ENCODE measurements at regions not wholly inside any gene's neighbourhood (a gene's known extent, or its start where the extent isn't known, plus 50 kb on each side); places are given as distances from the start of the nearest gene placed in this dataset.

GRCh38 chr5:128763321-128763720, 202.0 kb upstream of the SLC27A6 start:
- no peak for FAIRE-seq
- H3K9ac ChIP-seq (replicated peaks; ENCODE audit: extremely low read depth, insufficient read depth, low read length), result no peak overlapping the region
- no peak overlapping the region for H3K4me2 ChIP-seq (ENCODE audit: insufficient read depth, low read length)
- no peak overlapping the region for H3K27ac ChIP-seq (ENCODE audit: insufficient read depth, low read depth, low read length)
- no peak overlapping the region for H3K4me3 ChIP-seq (replicated peaks in 1 of 3; ENCODE audit: insufficient read depth in 1 of 3, low read depth in 1 of 3, low read length in 3 of 3)
- H3K79me2 ChIP-seq (ENCODE audit: control insufficient read depth, insufficient read depth, low read length), result no peaks in the 10 kb centered on the region
- H4K20me1 ChIP-seq (replicated peaks; ENCODE audit: control insufficient read depth, extremely low read depth, insufficient read depth, low read length), result no peaks in the 10 kb centered on the region
- dilution Hi-C loops (cut with MboI; ENCODE audit: extremely low pct_ligation_motif_present, low sequenced_read_pairs) (no loop called here), intact Hi-C loops (cut with micrococcal nuclease) (no loop called here)
- H3K9me1 ChIP-seq (replicated peaks; ENCODE audit: control insufficient read depth, extremely low read depth, insufficient read depth, low read length), result no peaks in the 10 kb centered on the region
- H2AFZ ChIP-seq (ENCODE audit: low read depth, low read length), result no peak overlapping the region
- TF ChIP-seq MYC (IDR thresholded peaks at IDR 0.05; ENCODE audit: low read depth, low read length) (no peak), FOS (IDR thresholded peaks at IDR 0.05; ENCODE audit: borderline replicate concordance, insufficient read depth, low read length) (no peak), CTCF (IDR thresholded peaks at IDR 0.05; ENCODE audit: extremely low read depth in 1 of 2, insufficient read depth in 1 of 2, low read depth in 1 of 2, low read length in 2 of 2) (no peak), MAX (IDR thresholded peaks at IDR 0.05; ENCODE audit: insufficient read depth, insufficient read length) (no peak), GATA2 (IDR thresholded peaks at IDR 0.05; ENCODE audit: insufficient read depth, insufficient read length, low read depth, low read length) (no peak), POLR2AphosphoS5 (IDR thresholded peaks at IDR 0.05; ENCODE audit: insufficient read depth, low read depth, low read length) (no peak), JUN (IDR thresholded peaks at IDR 0.05; ENCODE audit: borderline replicate concordance, insufficient read depth, insufficient read length, low read depth) (no peak), EZH2 (IDR thresholded peaks at IDR 0.05; ENCODE audit: borderline replicate concordance, low read depth, low read length, severe bottlenecking) (no peak), POLR2A (IDR thresholded peaks at IDR 0.05; ENCODE audit: low read depth, low read length) (no peak)
- H3K36me3 ChIP-seq (ENCODE audit: control insufficient read depth in 2 of 2, extremely low read depth in 1 of 2, insufficient read depth in 2 of 2, low read length in 2 of 2), result no peaks in the 10 kb centered on the region
- ChIA-PET CTCF (no interaction called here), POLR2A (no interaction called here)
- no peaks in the 10 kb centered on the region for H3K27me3 ChIP-seq (ENCODE audit: control insufficient read depth in 2 of 2, insufficient read depth in 2 of 2, low read length in 2 of 2)
- H3K9me3 ChIP-seq (replicated peaks; ENCODE audit: control insufficient read depth, insufficient read depth, low read length), result no peaks in the 10 kb centered on the region
- no peaks in the 10 kb centered on the region for H3K4me1 ChIP-seq (ENCODE audit: control insufficient read depth, extremely low read depth, insufficient read depth, low read length)
- DNase-seq (ENCODE audit: low read depth, low spot score), result no peak
- no TSS peak for BruUV-seq (replicated peaks)

Measured in endothelial cell of umbilical vein (primary cell).